A172 (cell line): ENCODE measurements at regions not wholly inside any gene's neighbourhood (a gene's known extent, or its start where the extent isn't known, plus 50 kb on each side); places are given as distances from the start of the nearest gene placed in this dataset.

ENCODE experiments used
- DNase-seq: peaks from one replicate; pipeline ENCODE4 v3.0.0-alpha.2; 2015; ENCODE audit warnings: low spot score

- no peak for DNase-seq
These were observed 908.4 kb downstream of the EPHA3 start for GRCh38 chr3:90015688-90016356.

- DNase-seq: no peak
These were observed 909.1 kb downstream of the EPHA3 start for GRCh38 chr3:90016555-90016954.

DNA sequence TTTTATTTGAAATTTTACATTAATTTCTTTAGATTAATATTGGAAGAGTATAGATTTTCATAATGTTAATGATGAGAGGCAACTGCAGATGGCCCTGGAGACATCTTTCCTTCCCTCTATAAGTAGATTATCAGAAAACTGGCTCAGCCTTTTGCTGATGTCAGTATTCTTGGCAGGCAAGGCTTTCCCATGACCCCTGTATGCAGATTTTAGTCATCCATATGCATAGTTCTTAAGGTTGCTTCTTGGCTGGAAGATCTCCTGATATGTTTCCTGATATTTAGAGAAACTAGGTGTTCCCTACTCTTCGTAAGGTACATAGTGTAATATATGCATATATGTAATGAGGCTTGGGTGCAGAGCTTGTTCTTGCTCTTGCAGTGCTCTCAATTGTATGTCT, 911.4 kb downstream of the EPHA3 start:
- DNase-seq: no peak

DNA sequence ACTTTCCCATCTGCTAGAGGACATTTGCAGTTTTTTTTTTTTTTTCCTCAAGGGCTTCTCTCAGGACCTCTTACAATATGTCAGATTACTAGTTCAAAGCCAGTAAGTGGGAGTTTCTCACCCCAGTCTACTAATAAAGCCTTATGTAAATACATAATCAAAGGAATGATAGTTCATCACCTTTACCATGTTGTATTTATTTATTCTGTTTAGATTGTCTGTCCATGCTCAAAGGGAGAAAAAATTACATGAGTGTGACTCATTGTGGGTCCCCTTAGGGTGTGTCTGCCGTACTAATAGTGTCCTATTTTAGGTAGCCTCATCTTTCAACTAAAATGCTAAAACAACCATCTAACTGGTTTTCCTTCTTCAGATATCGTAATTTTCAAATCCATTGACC, 917.6 kb downstream of the EPHA3 start:
- no peak for DNase-seq

- DNase-seq: no peak
These were observed 919.0 kb downstream of the EPHA3 start for GRCh38 chr3:90026406-90026805.

- no peak for DNase-seq
These were observed 923.7 kb downstream of the EPHA3 start for GRCh38 chr3:90031121-90031520.

GRCh38 chr3:90032980-90033641, 925.7 kb downstream of the EPHA3 start:
- no peak for DNase-seq

DNA sequence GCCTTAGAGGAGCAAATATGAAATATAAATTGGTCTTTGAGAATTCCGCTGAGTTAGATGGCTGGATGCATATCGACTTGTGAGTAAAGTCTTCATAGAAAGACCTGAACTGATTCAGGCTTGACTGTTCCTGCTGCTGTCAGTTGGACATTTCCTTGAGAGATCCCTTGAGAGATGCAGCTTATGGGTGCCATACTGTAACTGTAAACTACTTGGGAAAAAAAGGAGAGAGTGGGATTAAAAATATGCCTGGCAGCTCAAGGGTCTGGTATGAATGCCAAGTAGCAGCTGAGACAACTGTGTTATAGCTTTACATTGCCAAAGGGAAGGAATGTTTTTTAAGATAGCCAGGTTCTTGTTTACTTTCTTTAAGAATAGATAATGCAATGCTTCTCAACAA, 926.6 kb downstream of the EPHA3 start:
- no peak for DNase-seq

DNA sequence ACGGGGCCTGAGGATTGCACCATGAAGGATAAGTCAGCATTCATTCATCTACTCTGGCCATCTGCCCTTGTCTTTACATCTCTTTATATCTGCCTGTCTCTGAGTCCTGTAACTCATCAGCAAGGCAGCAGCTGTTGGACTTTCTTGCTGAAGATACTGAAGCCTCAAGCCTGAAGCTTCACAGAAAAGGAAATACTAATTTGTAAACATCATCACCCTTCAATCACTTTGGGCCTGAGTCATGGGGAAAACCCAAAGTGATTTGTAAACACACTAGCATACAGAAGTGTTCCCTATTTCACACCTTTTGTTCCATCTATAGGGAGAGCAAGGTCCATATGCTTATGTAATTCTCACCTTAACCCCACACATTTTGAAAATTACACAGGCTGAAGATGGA, 928.2 kb downstream of the EPHA3 start:
- no peak for DNase-seq

DNA sequence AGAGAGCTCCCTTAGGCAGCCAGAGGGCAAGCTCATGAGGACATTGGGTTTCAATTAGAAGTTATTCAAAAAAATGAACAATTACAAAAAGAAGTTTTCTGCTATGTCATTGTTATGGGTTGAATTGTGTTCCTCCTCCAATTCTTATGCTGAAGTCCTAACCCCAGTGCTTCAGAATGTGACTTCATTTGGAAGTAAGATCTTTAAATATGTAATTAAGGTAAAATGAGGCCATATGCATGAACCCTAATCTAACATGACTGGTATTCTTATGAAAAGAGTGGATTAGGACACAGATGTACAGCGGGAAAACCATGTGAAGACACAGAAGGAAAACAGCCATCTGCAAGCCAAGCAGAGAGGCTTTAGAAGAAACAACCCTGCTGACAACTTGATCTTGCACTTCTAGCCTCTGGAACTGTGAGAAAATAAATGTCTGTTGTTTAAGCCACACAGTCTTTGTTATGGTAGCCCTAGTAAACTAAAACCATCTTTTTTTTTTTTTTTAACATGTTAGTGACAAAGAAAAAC, 929.6 kb downstream of the EPHA3 start:
- no peak for DNase-seq

DNA sequence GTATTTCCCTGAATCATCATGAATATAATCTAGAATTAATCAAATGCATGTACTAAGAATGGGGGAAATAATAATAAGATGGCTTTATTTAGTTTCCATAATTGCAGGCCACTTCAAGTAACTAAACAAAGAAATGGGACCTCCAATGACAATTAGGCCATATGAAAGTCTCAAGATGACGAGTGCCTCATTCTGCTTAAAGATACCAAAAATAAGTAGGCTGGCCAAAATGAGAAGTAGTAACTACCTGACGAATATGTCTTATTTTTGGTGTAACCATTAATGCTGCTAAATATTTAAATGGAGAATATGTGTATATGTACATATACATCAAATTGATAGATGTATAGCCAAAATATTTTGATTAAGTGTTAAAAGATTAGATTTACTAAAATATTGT, 932.6 kb downstream of the EPHA3 start:
- no peak for DNase-seq

DNA sequence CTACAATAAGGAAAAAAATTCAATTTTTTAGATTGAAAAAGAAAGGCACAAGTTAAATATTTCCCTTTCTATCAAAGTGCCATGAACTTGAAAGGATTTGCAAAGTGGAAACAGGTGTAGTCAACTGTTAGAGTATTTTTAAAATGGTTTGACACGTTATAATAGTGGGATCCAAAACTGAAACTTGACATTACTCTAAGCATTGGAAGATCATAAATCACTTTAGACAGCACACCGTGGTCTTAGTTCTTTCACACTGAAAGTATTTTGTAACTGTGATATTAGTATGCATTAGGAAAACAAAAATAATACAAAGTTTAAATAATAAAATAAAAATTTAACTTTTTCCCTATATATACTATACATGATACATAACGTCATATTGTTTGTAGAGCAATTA, 933.1 kb downstream of the EPHA3 start:
- no peak for DNase-seq

- no peak for DNase-seq
These were observed 934.6 kb downstream of the EPHA3 start for GRCh38 chr3:90041995-90042394.

- DNase-seq: no peak
These were observed 935.9 kb downstream of the EPHA3 start for GRCh38 chr3:90043287-90043686.

GRCh38 chr3:90044084-90044816, 936.8 kb downstream of the EPHA3 start:
- DNase-seq: no peak

DNA sequence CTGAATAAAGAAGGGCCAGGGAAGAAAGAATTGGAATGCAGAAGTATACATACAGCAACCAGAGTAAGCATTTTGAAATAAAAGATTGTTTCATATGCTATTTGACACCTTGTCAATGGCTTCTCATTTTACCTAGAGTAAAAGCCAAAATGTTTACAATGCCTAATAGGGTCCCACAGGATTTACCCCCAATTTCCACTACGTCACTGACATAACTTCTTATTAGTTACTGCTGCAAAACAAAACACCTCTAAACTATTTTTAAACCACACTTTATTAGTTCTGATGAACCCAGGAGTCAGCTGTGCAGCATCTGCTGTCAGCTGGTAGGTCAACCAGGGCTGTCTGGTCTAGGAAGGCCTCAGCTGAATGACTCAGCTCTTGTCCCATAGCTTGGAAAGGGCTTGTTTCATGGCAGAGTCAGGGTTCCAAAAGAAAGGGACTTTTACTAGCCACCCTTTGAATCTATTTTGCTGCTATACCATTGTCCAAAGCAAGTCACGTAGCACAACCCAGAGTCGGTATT, 945.1 kb downstream of the EPHA3 start:
- no peak for DNase-seq

DNA sequence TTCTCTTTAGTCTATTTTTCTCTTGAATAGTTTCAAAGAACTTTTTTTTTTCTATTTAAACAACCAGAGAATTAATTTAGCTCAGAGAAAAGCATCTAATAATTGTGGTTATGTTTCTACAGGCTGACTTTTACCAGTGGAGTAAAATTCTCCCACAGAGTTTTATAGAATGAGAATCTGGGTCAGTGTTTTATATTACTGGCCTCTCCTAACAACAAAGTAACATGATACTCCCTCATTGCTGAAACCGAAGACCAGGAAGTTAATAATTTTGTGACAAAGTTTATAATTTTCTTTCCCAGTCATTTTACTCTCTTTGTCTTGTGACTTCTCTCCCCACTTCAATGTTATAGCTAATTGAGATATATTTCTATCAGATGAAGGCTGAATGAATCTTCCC, 946.9 kb downstream of the EPHA3 start:
- DNase-seq: no peak

GRCh38 chr3:90055666-90056065, 948.2 kb downstream of the EPHA3 start:
- no peak for DNase-seq

- no peak for DNase-seq
These were observed 949.0 kb downstream of the EPHA3 start for GRCh38 chr3:90056281-90057032.

DNA sequence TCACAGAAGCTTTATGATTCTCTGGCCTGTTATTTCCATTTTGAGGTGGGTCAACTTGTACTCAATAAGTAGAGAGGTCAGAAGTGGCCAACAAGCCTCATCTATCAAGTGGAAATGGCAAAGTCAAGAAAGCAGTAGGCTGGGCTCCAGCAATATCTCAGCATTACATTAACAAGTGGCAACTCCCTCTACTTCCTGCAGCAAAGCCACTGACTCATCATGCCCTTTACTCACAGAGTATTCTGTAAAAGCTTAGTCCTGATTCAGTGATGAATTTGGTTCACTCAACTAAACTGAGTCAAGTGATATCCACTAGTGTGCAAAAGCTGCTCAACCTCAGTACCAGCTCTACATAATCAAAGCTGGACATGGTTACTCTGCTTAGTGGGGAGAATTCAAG, 954.6 kb downstream of the EPHA3 start:
- DNase-seq: no peak

DNA sequence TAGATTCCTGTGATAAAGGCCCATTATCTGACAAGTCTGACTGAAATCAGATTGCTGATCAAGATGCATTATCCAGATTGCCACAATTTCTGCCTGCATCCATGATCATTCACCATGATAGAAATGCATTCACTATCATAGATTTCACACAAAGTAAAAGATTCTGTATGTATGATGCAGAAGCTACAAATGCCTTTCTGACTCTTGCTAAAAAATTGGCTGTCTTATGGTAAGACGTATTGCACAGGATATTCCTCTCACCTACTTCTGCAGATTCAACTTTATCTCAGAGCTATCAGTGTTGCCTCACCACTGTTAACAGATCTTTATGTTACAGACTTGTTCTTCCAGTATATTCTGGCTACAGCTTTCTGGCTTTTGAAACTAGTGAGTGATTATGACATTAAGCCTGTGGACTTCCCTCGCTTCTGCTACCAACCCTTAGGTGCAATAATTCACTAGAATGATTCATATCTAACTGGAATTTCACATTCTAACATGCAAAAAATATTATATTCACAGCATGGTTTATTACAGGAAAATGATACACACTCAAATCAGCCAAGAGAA, 955.3 kb downstream of the EPHA3 start:
- DNase-seq: no peak

- DNase-seq: no peak
These were observed 961.4 kb downstream of the EPHA3 start for GRCh38 chr3:90068783-90069182.
